CD1c-positive myeloid dendritic cell (primary cell): ENCODE measurements at regions not wholly inside any gene's neighbourhood (a gene's known extent, or its start where the extent isn't known, plus 50 kb on each side); places are given as distances from the start of the nearest gene placed in this dataset.
"Not testable (repeated sequence)": the region's sequence is repeated elsewhere in the genome, so short reads cannot be mapped to it uniquely, and the experiment has no call there.

Experiments
- DNase-seq: peaks from one replicate; pipeline ENCODE4 v3.0.0-alpha.2; 2016; ENCODE audit errors: extremely low spot score

DNA sequence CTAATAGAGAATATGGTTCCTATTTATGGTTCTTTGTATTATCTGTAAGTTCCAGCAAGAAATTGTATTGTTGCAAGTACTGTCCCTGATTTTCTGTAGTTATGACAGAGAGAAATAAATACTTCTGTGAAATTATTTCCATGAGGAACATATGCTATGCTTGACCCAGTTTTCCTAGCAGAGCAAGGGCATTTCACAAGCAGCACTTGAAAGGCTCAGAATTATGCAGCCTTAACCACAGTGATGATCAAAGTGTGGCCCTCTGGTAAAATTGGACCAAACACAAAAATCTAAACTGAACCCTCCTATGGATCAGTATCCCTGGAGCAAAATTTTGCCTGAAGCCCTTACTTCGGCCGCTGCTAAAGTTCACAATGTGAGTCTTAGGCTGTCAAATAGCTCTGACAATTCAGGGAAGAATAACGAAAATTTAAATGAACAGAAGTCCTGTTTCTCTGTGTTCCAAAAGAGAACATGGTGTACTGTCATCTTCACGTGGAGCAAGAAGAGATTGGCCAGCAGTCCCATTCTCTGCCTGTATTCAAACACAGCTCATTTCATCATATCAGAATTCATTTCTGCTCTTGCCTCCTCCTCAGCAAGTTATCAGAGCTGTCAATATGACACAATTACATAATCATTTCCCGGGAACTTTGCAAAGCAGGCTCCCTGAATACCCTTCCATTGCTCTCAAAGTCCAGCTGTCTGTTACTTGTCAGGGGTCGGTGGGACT, 471.9 kb downstream of the RPS29 start:
- DNase-seq: no peak

DNA sequence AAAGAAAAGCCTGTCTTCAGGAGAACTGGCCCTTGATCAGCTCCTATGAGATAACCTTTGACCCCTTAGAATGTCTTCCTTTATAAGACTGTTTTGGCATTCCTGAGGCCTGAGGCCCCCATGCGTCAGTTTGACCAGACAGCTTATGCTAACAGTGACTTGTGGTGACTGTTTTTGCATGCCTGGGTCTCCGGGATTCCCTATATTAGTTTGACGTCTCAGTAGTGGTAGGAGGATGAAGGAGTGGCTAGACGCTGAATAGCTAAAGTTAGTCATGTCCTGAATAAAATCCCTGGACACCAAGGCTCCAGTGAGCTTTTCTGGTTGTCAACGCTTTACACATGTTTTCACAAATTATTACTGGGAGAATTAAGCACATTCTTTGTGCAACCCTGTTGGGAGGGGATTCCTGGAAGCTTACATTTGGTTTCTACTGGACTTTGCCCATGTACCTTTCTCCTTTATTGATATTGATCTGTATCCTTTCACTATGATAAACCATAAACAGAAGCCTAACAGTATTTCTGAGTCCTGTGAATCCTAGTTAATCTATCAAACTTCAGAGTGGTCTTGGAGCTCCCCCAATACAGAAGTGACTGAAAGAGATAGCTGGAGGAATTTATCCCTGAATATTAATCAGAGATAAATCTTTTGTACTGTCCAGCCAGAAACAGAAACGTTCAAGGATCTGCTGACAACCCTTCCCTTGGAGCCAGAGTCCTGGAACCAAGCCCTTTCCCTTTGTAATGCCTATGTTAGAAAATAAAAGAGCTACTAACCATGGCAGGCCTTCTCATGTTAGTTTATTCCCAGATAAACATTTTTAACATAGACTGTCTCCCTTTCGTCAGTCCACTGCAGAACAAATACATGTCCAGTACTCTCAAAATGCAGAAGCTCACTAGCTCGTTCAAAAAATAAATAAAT, 479.2 kb downstream of the RPS29 start:
- no peak for DNase-seq

DNA sequence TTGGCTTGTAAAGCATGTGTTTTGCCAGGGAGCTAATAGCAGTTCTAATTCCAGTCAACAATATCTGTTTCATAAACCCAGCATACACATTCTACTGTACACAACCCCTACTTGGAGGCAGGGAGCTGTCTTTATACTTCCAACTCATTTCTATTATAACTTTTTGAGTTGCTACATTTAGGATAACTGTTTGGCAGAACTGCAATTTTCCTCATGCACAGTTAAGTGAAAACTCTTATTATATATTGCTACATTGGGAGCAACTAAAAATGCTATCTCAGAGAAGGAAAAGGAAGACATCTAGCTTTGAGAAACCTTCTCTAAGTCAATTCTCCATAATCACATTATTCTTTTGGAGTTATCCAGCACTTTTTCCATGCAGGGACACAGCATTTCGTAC, 480.2 kb downstream of the RPS29 start:
- no peak for DNase-seq

DNA sequence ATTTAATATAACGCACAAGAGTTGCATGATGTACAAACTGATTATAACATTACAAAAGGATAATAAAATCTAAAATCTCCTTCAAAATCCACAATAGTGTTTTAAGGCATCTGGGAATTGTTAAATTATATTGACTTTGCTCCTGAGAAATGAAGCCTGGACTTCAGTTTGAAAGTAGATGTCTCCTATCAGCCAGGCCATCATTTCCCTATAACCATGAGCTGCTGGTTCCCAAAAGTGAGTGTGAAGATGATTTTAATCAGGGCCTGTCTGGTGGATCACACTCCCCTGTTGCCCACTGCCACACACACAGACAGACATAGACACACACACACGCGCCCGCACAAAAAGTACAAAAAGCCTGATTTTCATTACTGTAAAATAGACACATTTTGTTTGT, 480.7 kb downstream of the RPS29 start:
- no peak for DNase-seq

DNA sequence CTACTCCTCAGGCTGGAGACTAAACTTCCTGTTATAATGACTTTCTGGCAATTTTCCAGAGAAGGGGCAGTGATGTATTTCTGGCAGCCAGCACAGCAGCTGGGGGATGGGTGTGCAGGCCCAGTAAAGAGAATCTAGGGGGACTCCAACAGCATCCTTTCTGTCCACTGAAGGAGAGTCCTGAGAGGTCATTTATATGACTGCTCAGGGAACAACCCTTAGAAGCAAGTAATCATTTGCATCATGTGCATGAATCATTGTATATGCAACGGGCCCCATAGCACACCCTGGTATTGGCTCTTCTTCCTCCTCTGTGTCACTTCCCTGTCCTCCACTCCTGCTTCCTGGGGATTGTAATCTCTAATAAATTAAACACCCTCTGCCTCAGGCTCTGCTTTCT, 493.8 kb downstream of the RPS29 start:
- no peak for DNase-seq

DNA sequence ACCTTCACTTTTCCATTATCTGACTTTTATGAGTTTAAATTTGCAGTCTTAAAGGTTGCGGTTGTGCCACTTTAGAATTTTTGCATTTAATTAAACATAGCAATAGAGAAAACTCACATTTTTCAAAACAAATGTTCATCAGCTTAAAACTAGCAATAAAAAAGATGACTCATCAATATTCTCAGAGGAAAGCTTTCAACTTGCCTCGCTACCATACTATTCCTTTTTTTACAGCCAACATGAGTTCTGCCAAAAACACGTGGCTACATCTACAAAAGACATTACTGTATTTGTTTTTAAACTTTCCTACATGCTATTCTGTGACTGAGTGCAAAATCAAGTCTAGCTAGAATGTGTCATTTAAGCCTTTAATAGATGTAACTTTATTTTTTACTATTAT, 497.1 kb downstream of the RPS29 start:
- no peak for DNase-seq

DNA sequence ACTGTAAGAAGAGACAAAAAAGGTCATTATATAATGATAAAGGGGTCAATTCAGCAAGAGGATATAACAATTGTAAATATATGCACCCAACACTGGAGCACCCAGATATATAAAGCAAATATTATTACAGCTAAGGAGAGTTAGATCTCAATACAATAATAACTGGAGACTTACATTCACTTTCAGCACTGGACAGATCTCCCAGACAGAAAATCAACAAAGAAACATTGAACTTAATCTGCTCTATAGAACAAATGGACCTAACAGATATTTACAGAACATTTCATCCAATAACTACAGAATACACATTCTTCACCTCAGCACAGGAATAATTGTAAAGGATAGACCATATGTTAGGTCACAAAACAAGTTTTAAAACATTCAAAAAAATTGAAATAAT, 512.9 kb downstream of the RPS29 start:
- not testable (repeated sequence) for DNase-seq

DNA sequence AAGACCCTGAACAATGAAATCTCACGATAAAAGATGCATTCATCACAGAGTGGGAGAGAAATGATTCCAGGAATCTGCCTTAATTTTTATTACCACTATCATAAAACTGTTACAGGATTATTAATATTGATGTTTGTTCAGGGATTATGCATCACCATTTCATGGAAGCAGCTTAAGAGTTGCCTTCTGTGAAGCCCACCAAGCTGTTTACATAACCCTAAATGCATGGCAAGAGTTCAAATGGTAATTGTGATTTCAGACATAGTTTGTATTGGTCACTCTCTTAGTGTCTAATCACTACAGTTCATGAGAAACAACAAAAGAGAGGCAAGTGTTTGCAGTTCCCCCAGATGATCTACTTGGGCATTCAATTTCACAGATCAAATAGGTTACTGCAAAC, 527.7 kb downstream of the RPS29 start:
- no peak for DNase-seq

DNA sequence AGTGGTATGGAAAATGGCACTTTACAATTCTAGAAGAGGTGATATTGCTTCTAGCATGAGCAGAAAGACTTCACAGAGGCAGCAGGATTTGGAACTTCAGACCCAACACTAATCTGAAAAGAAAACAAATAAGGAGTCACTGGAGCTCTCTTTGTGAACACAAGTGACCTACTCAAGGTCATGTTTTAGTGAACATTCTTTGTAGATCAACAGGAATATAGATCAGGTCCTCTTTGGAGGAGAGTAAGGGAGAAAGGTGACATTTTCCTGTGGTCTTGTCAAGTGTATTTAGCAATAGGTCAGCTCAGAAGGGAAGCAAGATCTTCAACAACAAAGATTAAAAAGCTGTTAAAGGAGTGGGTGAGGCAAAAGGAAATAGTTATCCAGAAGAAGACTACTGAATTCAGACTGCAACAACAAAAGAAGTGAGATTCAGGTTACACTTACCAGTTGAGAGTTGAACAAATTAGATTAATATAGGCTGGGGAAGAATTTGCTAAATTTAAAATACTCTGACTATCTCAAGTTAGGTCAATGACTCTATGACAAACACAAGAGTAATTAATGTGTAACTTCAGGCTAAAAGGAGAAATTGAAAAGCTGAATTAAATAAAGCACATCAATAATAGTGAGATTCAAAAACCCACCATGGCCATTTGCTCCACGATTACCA, 528.2 kb downstream of the RPS29 start:
- DNase-seq: no peak

DNA sequence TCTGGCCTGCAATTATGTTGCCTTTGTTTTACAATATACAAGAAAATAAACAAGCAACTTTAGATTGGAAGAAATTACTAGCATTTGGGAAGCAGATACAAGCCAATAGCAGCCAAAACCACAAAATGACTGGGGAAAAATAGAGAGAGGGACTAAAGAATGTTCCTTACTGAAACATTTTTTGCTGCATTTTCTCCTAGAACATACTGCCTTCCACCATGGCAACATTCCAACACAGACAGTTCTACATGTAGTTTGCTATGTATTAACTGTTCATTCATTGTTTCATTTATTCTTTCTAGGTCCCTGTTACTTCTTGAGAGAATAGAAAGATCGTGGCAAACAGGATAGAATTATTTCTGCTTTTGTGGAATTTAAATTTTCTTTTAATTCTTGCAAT, 530.2 kb downstream of the RPS29 start:
- no peak for DNase-seq

DNA sequence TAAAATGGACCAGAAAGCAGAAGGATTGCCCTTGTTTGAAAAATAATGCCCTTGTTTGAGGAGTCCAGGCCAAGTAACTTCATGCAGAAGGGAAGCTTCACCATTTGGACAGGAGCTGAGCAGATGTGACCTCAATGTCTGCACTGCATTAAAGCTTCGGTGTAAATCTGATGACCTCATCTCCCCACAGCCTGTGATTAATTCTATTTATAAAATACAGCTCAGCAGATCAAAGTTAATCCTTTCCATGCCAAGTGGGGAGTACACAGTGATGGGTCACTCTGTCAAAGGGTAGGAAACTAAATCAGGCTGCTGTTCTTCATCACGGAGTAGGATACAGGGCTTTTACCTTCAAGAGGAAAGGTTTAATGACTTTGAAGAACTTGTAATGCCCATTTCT, 533.7 kb downstream of the RPS29 start:
- no peak for DNase-seq

DNA sequence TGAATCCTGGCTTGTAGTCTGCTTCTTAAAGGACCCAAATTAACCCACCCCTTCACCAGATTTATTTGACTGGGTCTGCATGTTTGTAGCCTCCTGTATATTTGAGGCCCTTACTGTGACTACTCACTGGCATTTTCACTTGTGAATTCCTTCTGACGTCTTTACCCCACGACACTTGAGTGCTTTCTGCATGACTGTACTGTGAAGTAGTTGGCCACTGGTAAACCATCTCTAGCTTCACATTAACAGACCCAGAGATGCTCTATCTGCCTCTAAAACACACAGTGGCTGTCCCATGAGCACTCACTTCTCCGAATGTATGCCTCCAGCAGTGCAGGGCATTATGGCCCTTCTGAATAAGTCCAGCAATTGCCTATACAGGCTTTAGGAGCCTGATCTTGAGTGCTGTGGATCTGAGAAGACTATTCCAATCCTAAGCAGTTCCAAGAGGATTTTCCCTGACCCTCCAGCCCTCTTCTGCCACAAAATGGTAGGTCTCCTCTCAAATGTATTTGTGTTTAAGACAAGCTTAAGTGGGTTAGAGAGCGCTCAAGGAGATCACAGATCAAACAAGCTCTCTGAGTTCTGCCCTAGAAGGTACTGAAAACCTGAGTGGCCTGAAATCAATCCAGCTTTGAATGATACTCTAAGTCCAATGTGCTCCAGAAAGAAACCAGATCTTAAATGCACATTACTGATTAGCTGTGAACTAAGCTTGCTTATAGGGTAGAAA, 534.7 kb downstream of the RPS29 start:
- DNase-seq: no peak

DNA sequence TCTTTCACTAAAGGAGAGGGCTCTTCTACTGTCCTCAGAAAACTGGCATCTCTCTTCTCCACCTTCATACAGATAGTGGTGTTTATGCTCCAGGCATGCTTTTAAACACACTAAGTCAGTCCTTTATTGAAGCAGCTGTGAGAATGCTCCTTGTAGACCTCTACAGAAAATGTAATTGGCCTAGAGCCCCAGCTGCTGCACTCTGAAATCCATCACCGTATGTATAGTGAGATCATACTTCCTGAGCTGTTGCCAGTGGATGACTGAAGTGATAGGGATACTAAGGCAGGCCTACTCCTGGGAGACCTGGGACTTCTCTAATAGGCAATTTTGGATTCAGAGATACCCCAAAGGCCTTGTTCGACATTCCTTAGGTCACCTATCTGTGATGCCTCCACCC, 535.4 kb downstream of the RPS29 start:
- DNase-seq: no peak

DNA sequence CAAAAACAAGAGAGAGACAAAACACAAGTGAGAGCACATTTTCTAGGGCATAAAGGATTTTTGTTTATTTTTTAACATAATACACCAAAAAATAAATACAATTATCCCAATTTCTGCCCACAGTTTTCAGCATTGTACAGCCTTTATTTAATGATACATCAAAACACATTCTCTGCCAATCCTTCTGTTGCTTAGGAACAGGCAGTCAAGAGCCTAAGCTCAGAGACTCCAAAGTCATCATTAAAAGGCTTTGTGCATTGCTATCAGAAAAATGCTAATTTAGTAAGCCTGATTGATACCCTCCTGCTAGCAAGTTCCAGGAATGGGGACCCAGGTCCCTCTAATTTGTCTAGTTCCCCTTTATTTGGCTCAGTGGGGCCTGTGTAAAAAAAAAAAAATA, 536.5 kb downstream of the RPS29 start:
- DNase-seq: no peak

DNA sequence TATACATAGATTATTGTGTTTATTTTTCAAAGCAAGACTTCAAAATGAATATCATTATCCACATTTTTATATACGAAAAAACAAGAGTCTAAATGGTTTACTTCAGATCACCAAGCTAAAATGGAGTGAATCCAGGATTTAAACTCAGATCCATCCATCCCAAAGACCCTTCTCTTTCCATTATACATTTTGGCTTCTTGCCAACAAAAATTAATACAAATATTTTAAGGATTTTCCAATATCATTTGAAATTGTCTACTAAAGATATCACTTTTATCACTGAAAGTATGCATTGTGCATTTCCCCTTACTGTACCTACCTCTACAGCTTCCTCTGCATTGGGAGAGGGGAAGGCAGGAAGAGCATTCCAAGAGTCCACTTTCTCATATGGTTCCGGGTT, 541.2 kb downstream of the RPS29 start:
- DNase-seq: no peak

DNA sequence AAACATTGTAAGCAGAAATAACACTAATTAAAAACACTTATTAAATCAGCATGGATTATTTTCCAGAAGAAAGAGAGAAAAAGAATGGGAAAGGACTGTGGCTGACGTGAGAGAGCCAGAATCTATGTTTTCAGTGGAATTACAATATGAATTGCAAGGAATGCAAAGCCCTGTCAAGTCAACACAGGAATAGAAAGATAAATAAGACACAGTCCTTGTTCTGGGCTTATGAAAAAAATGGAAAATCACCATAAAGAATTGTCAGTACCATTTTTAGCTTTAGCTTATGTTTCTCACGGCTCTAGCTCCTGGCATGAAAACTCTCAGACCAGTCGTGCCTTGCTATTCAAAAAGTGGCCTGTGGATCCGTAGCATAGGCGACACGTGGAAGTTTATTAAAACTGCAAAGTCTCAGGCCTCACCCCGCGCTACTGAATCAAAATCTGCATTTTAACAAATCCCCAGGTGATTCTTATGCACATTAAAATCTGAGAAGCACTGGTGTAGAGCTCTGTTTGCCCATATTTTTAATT, 549.1 kb downstream of the RPS29 start:
- no peak for DNase-seq

DNA sequence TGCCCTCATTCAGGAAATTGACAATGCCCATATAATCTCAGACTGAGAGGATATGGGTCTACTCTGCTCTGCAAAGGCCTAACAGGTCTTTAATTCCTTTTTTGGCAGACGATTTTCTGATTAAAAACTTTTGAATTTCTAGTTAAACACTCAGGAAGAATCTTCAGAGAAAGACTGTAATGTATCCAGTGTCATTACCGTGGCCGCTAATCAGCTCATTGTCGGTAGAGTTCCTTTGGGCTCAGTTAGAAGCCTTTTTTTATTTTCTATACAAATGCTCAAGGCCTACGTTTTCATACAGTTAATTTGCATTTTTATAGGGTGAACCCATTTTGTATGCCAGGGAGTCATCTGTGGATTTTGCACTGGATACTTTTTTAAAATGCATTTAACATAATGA, 549.9 kb downstream of the RPS29 start:
- no peak for DNase-seq

DNA sequence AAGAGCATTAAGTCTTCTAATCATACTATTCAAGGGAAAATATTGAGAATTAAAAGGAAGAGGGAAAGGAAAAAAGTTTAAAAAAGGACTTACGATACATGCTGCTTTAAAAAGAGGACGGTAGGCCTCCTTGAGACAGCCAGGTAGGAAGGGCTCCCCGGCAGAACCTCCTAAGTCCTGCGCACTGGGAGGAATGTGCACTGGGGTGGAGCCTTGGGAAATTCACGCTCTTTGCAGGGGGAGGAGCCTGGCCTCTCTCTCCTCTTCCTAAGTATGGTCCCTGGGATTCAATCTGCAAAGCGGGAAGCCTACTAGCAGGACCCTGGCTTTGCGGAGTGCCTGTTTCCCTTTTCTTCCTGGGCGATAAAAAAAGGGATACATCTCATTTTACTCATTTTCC, 553.0 kb downstream of the RPS29 start:
- DNase-seq: no peak

DNA sequence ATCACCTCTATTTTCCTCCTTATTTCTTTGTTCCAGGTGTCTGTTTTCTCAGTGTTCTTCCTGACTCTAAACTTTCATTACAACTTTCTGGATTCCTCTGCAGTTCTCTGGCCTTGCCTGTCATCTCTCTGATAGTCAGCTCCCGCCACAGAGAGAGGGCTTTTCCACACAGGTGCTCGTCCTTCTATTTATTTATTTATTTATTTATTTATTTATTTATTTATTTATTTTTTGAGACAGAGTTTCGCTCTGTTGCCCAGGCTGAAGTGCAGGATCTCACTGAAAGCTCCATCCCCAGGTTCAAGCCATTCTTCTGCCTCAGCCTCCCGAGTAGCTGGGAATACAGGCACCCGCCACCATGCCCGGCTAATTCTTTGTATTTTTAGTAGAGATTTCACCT, 554.5 kb downstream of the RPS29 start:
- not testable (repeated sequence) for DNase-seq

DNA sequence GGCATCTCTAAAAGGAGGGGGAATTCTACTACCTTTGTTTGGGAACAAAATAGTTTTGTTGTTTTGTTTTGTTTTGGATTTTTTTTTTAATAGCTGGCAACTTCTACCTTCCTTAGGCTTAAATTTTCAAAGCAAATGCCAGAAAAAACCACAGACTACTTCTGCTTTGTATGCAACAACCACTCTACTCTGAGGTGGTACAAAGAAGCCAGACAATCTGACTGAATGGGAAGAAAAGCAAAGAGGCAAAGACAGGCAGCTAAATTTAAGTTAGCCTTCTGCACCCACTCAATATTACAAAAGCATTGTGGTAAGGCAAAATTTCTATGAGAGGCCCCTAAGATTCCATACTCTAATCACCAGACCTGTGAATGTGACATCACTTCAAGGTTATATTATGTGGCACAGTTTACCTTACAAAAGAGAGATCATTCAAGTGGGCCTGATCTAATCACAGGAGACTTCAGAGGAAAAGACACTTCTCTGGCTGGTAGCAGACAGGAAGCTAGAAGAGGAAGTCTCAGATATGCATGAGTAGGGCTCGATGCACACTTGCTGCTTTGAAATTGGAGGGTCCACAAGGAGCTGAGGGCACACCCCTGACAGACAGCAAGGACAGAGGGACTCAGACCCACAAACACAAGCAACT, 566.6 kb downstream of the RPS29 start:
- DNase-seq: no peak

DNA sequence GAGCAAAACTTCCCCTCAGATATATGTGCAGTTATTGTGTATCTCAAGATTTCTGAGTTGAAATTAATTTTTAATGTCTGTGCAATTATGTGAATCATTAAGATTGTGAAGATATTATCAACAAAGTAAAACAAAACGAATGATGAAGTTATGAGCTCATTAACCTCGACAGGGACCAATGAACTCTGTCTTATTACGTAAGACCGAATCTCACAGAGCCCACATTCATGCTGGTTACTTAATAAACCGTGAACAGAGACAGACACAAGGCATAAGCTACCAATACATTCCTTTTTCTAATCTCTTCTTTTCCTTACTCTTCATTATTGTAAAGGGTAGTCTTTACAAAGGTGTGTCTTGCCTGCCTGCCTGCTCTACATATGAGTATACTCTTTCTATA, 568.7 kb downstream of the RPS29 start:
- DNase-seq: no peak
